DMS53 treated with DMSO at 0.1 percent for 48 hours (cell line): ENCODE measurements at regions not wholly inside any gene's neighbourhood (a gene's known extent, or its start where the extent isn't known, plus 50 kb on each side); places are given as distances from the start of the nearest gene placed in this dataset.

Source experiments
- DNase-seq: peaks from one replicate; lab custom pipeline; 2025; ENCODE audit not compliant: unreplicated experiment; lab: John Stamatoyannopoulos, UW

- no peak for DNase-seq
Measured at GRCh38 chrX:13149702-13150350, 105.4 kb upstream of the FAM9C start.

DNA sequence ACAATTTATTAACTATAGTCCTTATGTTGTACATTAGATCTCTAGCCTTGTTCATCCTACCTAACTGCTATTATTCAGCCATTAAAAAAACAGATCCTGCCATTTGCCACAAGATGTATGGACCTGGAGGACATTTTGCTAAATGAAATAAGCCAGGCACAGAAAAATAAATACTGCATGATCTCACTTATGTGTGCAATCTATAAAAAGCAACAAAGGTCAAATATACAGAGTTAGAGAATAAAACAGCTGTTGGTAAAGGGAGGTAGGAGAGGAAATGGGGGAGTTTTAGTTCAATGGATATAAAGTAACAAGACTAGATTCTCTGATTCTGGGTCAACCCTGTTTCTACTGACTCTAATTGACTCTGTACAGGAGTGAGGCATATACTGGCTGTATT, 103.3 kb upstream of the FAM9C start:
- no peak for DNase-seq

DNA sequence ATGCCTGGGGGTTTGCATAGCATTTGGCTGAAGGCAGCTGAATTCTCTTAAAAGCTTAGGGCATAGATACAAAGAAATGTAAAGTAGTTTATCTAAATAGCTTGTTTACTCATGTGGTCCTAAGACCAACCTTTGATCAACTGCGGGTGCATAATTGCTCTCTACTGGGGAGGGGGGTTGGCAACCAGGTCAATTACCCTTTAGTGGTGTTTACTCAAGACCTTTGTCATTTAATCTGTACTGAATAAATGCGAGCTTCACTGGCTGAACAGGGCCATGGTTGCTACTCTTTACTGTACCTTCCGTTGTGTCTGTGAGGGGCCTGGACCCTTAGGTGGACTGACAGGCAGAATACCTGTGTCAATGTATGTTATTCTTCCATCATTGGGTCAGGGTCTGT, 102.7 kb upstream of the FAM9C start:
- no peak for DNase-seq

- no peak for DNase-seq
Measured at GRCh38 chrX:13144927-13145655, 100.7 kb upstream of the FAM9C start.

DNA sequence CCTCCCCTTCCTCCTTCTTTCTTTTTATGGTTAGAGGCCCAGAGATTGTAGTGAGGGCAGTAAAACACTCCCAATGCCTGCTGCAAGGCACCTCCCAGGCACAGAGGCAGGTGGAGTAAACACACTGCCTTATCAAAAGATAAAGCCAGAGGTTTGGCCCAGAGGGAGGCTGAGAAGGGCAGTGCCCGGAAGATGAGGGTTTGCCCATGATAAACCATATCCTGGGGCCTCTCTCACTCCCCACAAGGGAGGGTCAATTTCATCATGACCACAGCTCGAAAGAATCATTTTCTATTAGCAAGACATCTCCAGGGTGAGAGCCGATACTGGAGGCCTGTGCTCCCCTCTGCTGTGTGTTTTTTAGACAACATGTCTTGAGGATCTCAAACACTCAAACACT, 98.5 kb upstream of the FAM9C start:
- no peak for DNase-seq

- DNase-seq, result no peak
Measured at GRCh38 chrX:13140007-13140406, 95.6 kb upstream of the FAM9C start.

GRCh38 chrX:13131396-13132137, 87.1 kb upstream of the FAM9C start:
- no peak for DNase-seq

DNA sequence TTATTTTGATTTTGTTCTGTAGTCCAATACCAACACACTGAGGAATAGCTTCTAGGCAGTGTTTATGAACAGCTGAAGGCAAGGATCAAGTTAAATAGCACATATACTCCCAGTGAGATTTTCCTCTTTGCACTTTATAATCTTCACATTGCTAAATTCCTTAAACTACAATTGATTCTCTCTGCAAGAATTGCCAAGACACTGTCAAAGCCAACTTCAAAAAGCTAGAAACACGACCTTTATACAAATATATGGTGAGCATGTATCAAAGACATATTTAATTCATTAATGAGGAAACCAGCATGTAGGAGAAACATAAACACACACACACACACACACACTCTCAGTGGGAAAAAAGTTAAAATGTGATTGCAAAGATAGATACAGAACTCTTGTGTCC, 86.4 kb upstream of the FAM9C start:
- no peak for DNase-seq

GRCh38 chrX:13128104-13128503, 83.7 kb upstream of the FAM9C start:
- no peak for DNase-seq

- DNase-seq, result no peak
Measured at GRCh38 chrX:13126775-13127174, 82.4 kb upstream of the FAM9C start.

- no peak for DNase-seq
Measured at GRCh38 chrX:13125188-13125587, 80.8 kb upstream of the FAM9C start.

DNA sequence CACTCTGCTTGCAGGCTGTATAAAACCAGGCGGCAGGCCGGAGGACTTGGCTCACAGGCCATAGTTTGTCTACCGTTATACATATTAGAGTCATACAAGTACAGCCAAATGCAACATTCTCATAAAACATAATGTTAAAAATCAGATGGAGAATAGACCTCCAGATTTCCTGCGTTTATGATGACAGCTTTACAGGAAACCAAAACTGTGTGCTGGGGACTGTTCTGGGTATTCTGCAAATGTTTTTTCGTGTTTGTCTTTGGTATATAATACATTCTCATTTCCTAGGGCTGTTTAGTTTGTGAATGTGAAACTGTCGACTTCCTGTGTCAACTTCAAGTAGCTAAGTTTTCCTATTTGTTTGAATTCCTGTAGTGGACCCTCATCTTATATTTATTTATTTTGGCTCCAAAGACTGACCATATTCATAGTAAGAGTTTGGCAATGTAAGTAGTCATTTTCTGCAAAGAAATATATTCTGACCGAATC, 79.5 kb upstream of the FAM9C start:
- no peak for DNase-seq

DNA sequence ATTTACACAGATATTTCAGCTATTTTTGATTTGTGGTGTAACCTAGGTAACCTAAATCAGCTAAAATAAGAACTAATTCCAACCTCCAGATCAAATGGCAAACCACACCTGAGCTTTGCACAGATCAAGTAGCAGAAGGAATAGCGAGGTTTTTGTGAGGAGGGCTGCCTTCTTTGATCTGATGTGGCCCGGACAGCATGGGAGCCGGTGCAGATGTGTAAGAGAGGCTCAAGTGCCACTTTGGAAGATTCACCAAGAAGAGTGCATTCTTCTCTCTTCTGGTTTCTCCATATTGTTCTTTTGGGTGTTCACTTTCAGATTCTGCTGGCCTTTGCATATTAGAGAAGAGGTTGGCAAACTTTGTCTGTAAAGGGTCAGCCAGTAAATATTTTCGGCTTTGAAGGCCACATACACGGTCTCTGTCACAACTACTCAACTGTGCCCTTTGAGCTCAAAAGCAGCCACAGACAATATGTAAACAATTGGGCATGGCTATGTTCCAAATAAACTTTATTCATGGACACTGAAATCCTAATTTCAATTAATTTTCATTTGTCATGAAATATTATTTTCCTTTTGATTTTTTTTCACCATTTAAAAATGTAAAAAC, 78.9 kb upstream of the FAM9C start:
- no peak for DNase-seq

DNA sequence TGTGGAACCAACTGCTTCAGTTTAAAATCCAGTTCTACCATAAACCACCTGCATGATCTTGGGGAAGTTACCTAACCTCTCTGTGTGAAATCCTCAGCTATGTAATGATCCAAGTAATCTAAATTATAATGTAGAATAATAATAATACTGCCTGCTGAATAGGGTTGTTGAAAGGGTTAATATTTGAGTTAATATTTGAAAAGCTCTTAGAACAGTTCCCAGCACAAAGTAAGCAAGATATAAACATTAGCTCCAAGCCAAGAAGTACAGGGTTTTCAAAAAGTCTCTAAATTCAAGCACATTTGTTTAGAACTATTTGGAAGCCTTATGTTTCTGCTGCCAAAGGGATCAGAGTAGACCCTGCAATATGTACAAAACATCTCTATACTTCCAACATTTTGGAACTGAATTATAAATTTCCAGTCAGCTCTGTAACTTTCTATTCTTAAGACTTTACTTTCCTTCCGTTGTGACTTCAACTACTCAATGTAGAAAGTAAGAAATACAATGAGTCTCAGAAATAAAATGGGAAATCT, 76.7 kb upstream of the FAM9C start:
- no peak for DNase-seq

- DNase-seq, result no peak
Measured at GRCh38 chrX:13120017-13120416, 75.6 kb upstream of the FAM9C start.

DNA sequence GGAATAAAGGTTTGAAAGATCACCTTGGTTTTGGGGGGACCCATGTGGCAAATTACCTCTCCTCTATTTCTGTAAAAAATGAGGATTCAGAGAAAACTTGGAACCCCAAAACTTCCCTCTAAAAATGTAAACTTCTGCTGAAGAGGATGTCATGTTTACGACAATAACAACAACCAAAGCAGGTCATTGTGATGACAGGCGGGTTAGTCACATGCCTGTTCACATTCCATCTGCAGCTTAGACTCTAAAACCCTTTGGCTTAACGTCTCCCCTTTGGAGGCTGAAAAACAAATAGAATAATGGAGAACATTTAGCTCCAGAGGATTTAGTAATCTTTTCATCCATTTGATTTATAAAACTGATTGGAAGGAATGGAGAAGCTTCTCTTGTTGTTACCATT, 75.0 kb upstream of the FAM9C start:
- DNase-seq, result no peak

GRCh38 chrX:13115146-13115855, 70.9 kb upstream of the FAM9C start:
- DNase-seq, result no peak

DNA sequence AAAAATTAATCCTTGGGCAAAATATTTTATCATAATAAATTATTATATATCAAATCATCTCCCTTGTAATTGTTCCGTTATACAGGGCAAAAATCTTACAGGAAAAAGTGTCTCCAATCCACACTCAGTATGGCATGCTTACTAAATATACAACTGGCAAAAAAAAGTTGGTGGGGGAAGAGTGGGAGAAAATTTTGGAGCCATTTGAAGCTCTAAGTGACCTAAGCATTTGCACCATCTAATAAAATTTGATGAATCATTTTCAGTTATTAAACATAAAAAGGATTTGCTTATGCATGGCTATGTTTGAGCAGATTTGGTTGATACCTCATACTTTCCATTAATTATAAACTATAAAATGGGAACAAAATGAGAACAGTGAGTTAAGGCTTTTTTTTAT, 68.1 kb upstream of the FAM9C start:
- no peak for DNase-seq

GRCh38 chrX:13110433-13111324, 66.3 kb upstream of the FAM9C start:
- DNase-seq, result no peak

DNA sequence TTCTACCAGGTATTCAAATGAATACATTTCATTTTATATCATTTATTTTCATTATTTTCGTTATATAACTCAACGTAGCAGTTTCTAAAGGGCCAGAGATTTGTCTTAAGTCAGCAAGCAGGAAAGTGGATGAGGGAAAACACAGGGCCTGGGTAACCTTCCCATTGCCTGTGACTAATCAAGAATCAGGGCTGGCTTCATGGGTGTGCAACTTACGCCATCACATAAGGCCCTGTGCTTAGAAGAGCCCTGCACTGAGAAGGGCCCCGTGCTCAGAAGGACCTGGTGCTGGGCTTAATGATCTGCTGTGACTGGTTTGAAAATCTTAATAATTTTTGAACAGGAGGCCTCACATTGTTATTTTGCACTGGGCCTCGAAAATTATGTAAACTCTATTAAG, 65.4 kb upstream of the FAM9C start:
- DNase-seq, result no peak
